OCI-LY3 (cell line): ENCODE measurements at regions not wholly inside any gene's neighbourhood (a gene's known extent, or its start where the extent isn't known, plus 50 kb on each side); places are given as distances from the start of the nearest gene placed in this dataset.

Experiments
- H2AFZ ChIP-seq: fragments of 200-600, 300-600 bp; shearing (Covaris generic); 2 replicates; pipeline ENCODE4 v1.6.0; 2014; ENCODE audit warnings: antibody characterized with exemption, low read depth, low read length
- H3K27ac ChIP-seq: fragments of 200-600, 300-600 bp; sonication (generic); 2 replicates; pipeline ENCODE4 v1.5.1; 2014; ENCODE audit warnings: mild to moderate bottlenecking, low read length, moderate library complexity, mixed read lengths
- H3K27me3 ChIP-seq: fragments of 200-600, 300-600 bp; sonication (generic); 2 replicates; pipeline ENCODE4 v1.6.1; 2014; ENCODE audit warnings: low read depth, low read length, mixed read lengths
- H3K36me3 ChIP-seq: fragments of 200-600, 300-600 bp; sonication (generic); replicated peaks from 2 replicates; pipeline ENCODE3; 2014; ENCODE audit warnings: low read depth, low read length, mixed read lengths
- H3K4me1 ChIP-seq: fragments of 300-600, 200-600 bp; sonication (generic); 2 replicates; pipeline ENCODE4 v1.6.1; 2014; ENCODE audit warnings: low read length, mixed read lengths
- H3K4me2 ChIP-seq: fragments of 200-600, 300-600 bp; sonication (generic); 2 replicates; pipeline ENCODE4 v1.6.1; 2014; ENCODE audit warnings: low read length, mixed read lengths
- H3K4me3 ChIP-seq: fragments of 300-600, 200-600 bp; sonication (generic); 2 replicates; pipeline ENCODE4 v1.5.1; 2014; ENCODE audit warnings: antibody characterized with exemption, mild to moderate bottlenecking, low read length, moderate library complexity
- H3K79me2 ChIP-seq: fragments of 300-600, 200-600 bp; shearing (Covaris generic); 2 replicates; pipeline ENCODE4 v1.6.1; 2014; ENCODE audit warnings: mild to moderate bottlenecking, low read length, mixed read lengths
- H3K9ac ChIP-seq: fragments of 300-600, 200-600 bp; shearing (Covaris generic); 2 replicates; pipeline ENCODE4 v1.6.0; 2014; ENCODE audit warnings: mild to moderate bottlenecking, low read length, moderate library complexity
- H3K9me3 ChIP-seq: fragments of 200-600, 300-600 bp; shearing (Covaris generic); 2 replicates; pipeline ENCODE4 v1.6.1; 2014; ENCODE audit warnings: low read length, mixed read lengths; ENCODE audit not compliant: insufficient read depth
- H4K20me1 ChIP-seq: fragments of 200-600, 300-600 bp; sonication (generic); 2 replicates; pipeline ENCODE4 v1.6.1; 2016; ENCODE audit warnings: low read length, mixed read lengths; ENCODE audit not compliant: insufficient read depth
- EZH2phosphoT487 ChIP-seq: fragments of 200-600 bp; shearing (Covaris generic); IDR thresholded peaks from 2 replicates; pipeline ENCODE4 v1.6.1; 2018; ENCODE audit warnings: antibody characterized with exemption, mixed run types, low read depth
- TF ChIP-seq, protein P1 (sequence below): fragments of 200-600, 300-600 bp; sonication (generic); IDR thresholded peaks from 2 replicates; pipeline ENCODE4 v1.5.1; 2014; ENCODE audit warnings: antibody characterized with exemption, low read length, low read depth

DNA sequence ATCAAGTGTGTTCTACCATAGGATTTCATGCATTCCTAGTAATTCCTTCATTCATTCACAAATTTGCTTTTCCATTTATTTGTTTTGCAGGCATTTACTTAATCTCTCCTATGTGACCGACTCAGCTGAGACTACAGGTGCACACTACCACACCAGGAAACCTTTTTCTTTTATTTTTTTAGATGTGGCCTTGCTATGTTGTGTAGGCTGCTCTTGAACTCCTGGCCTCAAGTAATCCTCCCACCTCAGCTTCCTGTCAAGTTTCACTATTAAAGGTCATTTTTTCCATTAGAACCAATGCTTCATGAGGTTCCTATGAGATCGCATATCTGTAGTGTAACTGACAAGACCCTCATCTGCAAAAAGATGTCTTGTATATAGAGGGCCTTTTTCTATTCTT lies 1218.7 kb downstream of the VRK1 start:
- Histone ChIP-seq H3K27me3 (peaks cover 12% of the 10 kb centered on the region; the same call in 1 of the 2 replicates), H3K9ac (no peak overlapping the region), H3K36me3 (no peaks in the 10 kb centered on the region), H3K27ac (no peak overlapping the region), H3K9me3 (no peaks in the 10 kb centered on the region), H2AFZ (no peak overlapping the region), H3K4me2 (no peak overlapping the region), H3K4me1 (no peaks in the 10 kb centered on the region), H4K20me1 (no peaks in the 10 kb centered on the region), H3K4me3 (no peak overlapping the region), H3K79me2 (no peaks in the 10 kb centered on the region)
- TF ChIP-seq, protein P1, sequence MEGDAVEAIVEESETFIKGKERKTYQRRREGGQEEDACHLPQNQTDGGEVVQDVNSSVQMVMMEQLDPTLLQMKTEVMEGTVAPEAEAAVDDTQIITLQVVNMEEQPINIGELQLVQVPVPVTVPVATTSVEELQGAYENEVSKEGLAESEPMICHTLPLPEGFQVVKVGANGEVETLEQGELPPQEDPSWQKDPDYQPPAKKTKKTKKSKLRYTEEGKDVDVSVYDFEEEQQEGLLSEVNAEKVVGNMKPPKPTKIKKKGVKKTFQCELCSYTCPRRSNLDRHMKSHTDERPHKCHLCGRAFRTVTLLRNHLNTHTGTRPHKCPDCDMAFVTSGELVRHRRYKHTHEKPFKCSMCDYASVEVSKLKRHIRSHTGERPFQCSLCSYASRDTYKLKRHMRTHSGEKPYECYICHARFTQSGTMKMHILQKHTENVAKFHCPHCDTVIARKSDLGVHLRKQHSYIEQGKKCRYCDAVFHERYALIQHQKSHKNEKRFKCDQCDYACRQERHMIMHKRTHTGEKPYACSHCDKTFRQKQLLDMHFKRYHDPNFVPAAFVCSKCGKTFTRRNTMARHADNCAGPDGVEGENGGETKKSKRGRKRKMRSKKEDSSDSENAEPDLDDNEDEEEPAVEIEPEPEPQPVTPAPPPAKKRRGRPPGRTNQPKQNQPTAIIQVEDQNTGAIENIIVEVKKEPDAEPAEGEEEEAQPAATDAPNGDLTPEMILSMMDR = no peak
- TF ChIP-seq EZH2phosphoT487 = no peak

DNA sequence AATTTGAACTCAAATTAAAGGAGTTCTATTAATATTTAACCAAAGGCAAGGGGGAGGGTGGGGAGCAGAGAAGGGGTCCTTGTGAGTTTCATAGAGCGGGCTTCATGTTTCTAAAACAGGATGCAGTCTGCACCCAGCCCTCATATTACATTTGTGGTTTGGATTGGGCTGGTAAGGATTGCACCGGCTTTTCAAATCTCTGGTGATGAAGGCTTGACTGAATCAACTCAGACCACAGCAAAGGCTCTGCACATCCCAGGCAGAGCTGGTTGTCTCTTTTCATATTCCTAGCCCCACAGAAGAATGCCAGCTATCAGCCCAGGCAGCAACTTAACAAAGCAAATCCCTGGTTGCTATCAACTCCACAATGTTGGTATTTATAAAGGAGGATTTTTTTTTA lies 1221.4 kb downstream of the VRK1 start:
- Histone ChIP-seq H3K79me2 (no peaks in the 10 kb centered on the region), H3K9me3 (no peaks in the 10 kb centered on the region), H2AFZ (no peak overlapping the region), H3K9ac (no peak overlapping the region), H4K20me1 (no peaks in the 10 kb centered on the region), H3K4me1 (no peaks in the 10 kb centered on the region), H3K36me3 (no peaks in the 10 kb centered on the region), H3K4me2 (no peak overlapping the region), H3K27me3 (peaks cover 22% of the 10 kb centered on the region; the same call in 1 of the 2 replicates), H3K27ac (no peak overlapping the region), H3K4me3 (no peak overlapping the region)
- no peak for TF ChIP-seq EZH2phosphoT487
- TF ChIP-seq, protein P1 = no peak

DNA sequence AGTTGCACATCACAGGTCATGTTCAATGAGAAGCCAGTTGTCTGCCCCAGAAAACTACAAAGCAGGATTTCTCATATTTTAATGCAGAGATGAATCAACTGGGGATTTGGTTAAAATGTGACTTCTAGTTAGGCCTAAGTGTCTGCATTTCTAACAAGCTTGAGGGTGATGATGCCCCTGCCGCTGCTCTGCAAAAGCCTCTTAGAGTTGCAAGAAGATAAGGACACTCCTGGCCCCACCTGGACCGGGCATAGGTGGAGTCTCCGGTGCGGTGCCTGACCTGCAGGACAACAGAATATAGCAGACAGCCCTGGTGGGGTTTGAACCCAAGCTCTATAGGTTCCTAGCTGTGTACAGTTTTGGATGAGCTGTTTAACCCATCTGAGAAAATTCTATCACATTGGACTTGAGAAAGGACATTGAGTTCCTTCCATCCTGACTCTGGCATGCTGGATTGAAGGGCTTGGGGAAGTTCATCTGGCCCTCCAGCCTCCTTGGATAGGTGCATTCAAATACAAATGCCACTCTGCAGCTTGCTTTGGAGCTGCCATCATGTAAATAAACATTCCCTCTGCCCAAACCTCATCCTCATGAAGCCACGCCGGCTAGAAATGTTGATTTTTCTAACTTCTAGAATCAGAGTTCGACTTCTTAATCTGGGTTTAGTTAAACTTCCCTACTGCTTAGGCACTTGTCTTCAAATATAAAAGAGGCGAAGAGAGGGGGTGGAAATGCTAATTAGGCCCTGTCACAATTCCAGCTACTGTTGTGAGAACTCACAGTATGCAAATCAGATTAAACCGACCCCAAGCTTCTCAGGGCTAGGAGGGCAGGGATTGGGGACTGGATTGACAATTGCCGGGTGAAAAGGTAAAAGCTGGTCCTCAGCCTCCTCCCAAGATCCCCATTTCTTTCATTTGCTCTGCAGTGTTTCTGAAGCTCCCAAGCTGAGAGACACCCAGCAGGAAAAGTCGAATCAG lies 1225.6 kb downstream of the VRK1 start:
- no peak overlapping the region for H3K9ac ChIP-seq
- no peak overlapping the region for H2AFZ ChIP-seq
- H3K27me3 ChIP-seq = peaks cover 14% of the 10 kb centered on the region; the same call in 1 of the 2 replicates
- H3K4me1 ChIP-seq = no peaks in the 10 kb centered on the region
- no peaks in the 10 kb centered on the region for H3K36me3 ChIP-seq
- no peak overlapping the region for H3K4me2 ChIP-seq
- H3K27ac ChIP-seq = no peak overlapping the region
- H3K4me3 ChIP-seq = no peak overlapping the region
- no peaks in the 10 kb centered on the region for H3K79me2 ChIP-seq
- TF ChIP-seq, protein P1 = no peak
- no peak for TF ChIP-seq EZH2phosphoT487
- H4K20me1 ChIP-seq = no peaks in the 10 kb centered on the region
- H3K9me3 ChIP-seq = 0 out of 2 replicates have a peak, but pooled peaks cover 3% of the 10 kb centered on the region

DNA sequence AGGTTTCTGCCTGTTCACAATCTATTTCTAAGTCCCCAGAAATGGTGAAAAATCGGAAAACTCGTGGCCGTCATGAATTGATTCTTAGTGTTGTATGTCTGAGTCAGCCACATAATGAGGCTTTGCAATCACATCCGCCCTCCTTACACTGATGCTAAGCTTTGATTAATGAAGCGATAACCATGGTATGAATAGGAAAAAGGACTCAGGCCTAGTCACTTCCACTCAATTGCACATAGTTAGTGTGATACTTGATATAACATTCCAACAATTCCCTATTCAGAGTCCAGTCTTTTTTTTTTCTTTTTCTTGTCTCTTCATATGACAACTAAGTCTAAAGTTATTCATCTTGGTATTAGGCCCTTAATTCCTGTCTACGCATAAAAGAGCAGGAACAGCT lies 1231.0 kb downstream of the VRK1 start:
- Histone ChIP-seq H3K79me2 (no peaks in the 10 kb centered on the region), H3K4me2 (no peak overlapping the region), H2AFZ (no peak overlapping the region), H4K20me1 (no peaks in the 10 kb centered on the region), H3K9me3 (peaks cover 6% of the 10 kb centered on the region; the same call in 1 of the 2 replicates), H3K4me3 (no peak overlapping the region), H3K36me3 (no peaks in the 10 kb centered on the region), H3K4me1 (no peaks in the 10 kb centered on the region), H3K27ac (no peak overlapping the region), H3K9ac (no peak overlapping the region), H3K27me3 (peaks cover 5% of the 10 kb centered on the region; the same call in 1 of the 2 replicates)
- TF ChIP-seq, protein P1 = no peak
- no peak for TF ChIP-seq EZH2phosphoT487
